ENCODE measurements at regions not wholly inside any gene's neighbourhood (a gene's known extent, or its start where the extent isn't known, plus 50 kb on each side); places are given as distances from the start of the nearest gene placed in this dataset.

GRCh38 chr1:157272264-157272663 lies 134.1 kb upstream of the ETV3 start:
- TF ChIP-seq EZH2 (IDR thresholded peaks at IDR 0.05; ENCODE audit: borderline replicate concordance, low read length) (no peak), CTCF (conservative IDR thresholded peaks at IDR 0.05 in 1 of 2, IDR thresholded peaks at IDR 0.05 in 1 of 2; ENCODE audit: extremely low read depth in 1 of 2, insufficient read depth in 1 of 2, low read depth in 1 of 2, low read length in 2 of 2) (no peak)
